ENCODE measurements at regions not wholly inside any gene's neighbourhood (a gene's known extent, or its start where the extent isn't known, plus 50 kb on each side); places are given as distances from the start of the nearest gene placed in this dataset.

- no peak for TF ChIP-seq CTCF (IDR thresholded peaks at IDR 0.05; ENCODE audit: low read depth, low read length)
- H3K4me3 ChIP-seq (ENCODE audit: low read depth, low read length) = no peak overlapping the region; the same call in 1 of the 2 replicates
Observed at GRCh38 chr20:61117725-61118124, 134.3 kb upstream of the CDH4 start.

GRCh38 chr20:61118429-61119224 is 133.4 kb upstream of the CDH4 start:
- no peak for TF ChIP-seq CTCF (IDR thresholded peaks at IDR 0.05; ENCODE audit: low read depth, low read length)
- no peak overlapping the region for H3K4me3 ChIP-seq (ENCODE audit: low read depth, low read length)

- no peak overlapping the region for H3K4me3 ChIP-seq (ENCODE audit: low read depth, low read length)
Observed at GRCh38 chr20:61119273-61119672, 132.8 kb upstream of the CDH4 start.

GRCh38 chr20:61119794-61120410 is 132.2 kb upstream of the CDH4 start:
- no peak overlapping the region for H3K4me3 ChIP-seq (ENCODE audit: low read depth, low read length)
- no peak for TF ChIP-seq CTCF (IDR thresholded peaks at IDR 0.05; ENCODE audit: low read depth, low read length)

More at GRCh38 chr20:61119273-61119672, 132.8 kb upstream of the CDH4 start:
- no peak for TF ChIP-seq CTCF (IDR thresholded peaks at IDR 0.05; ENCODE audit: low read depth, low read length)

GRCh38 chr20:61120595-61121515 is 131.2 kb upstream of the CDH4 start:
- no peak overlapping the region for H3K4me3 ChIP-seq (ENCODE audit: low read depth, low read length)
- peak; percentile 60 for TF ChIP-seq CTCF (IDR thresholded peaks at IDR 0.05; ENCODE audit: low read depth, low read length)

GRCh38 chr20:61121661-61122060 is 130.4 kb upstream of the CDH4 start:
- no peak overlapping the region for H3K4me3 ChIP-seq (ENCODE audit: low read depth, low read length)
- no peak for TF ChIP-seq CTCF (IDR thresholded peaks at IDR 0.05; ENCODE audit: low read depth, low read length)
